GM21515 (cell line): ENCODE measurements at regions not wholly inside any gene's neighbourhood (a gene's known extent, or its start where the extent isn't known, plus 50 kb on each side); places are given as distances from the start of the nearest gene placed in this dataset.
"Not testable (repeated sequence)": the region's sequence is repeated elsewhere in the genome, so short reads cannot be mapped to it uniquely, and the experiment has no call there.

ENCODE experiments used
- ATAC-seq: cut with Tn5 transposase; IDR thresholded peaks from one replicate; pipeline ENCODE4 v1.9.1; 2021; ENCODE audit not compliant: unreplicated experiment

GRCh38 chr2:142758973-142759372 is 118.5 kb upstream of the KYNU start:
- ATAC-seq: no peak

GRCh38 chr2:142757111-142757510 is 120.4 kb upstream of the KYNU start:
- ATAC-seq: no peak

GRCh38 chr2:142756430-142756829 is 121.0 kb upstream of the KYNU start:
- ATAC-seq: no peak

- no peak for ATAC-seq
Measured at GRCh38 chr2:142755191-142755590, 122.3 kb upstream of the KYNU start.

- ATAC-seq: no peak
Measured at GRCh38 chr2:142754182-142754581, 123.3 kb upstream of the KYNU start.

- ATAC-seq: no peak
Measured at GRCh38 chr2:142750858-142751257, 126.6 kb upstream of the KYNU start.

GRCh38 chr2:142748559-142749099 is 128.8 kb upstream of the KYNU start:
- no peak for ATAC-seq

- ATAC-seq: no peak
Measured at GRCh38 chr2:142745691-142746090, 131.8 kb upstream of the KYNU start.

GRCh38 chr2:142742371-142743214 is 134.9 kb upstream of the KYNU start:
- ATAC-seq: peak; percentile 24

- ATAC-seq: peak; percentile 59
Measured at GRCh38 chr2:142741764-142742269, 135.6 kb upstream of the KYNU start.

- ATAC-seq: no peak
Measured at GRCh38 chr2:142734770-142735169, 142.7 kb upstream of the KYNU start.

- no peak for ATAC-seq
Measured at GRCh38 chr2:142734231-142734630, 143.2 kb upstream of the KYNU start.

- not testable (repeated sequence) for ATAC-seq
Measured at GRCh38 chr2:142729814-142730213, 147.7 kb upstream of the KYNU start.

- ATAC-seq: not testable (repeated sequence)
Measured at GRCh38 chr2:142727821-142728478, 149.5 kb upstream of the KYNU start.

GRCh38 chr2:142725386-142725785 is 152.1 kb upstream of the KYNU start:
- no peak for ATAC-seq

- ATAC-seq: peak; percentile 71
Measured at GRCh38 chr2:142724713-142725349, 152.6 kb upstream of the KYNU start.

GRCh38 chr2:142724186-142724585 is 153.3 kb upstream of the KYNU start:
- ATAC-seq: no peak

- no peak for ATAC-seq
Measured at GRCh38 chr2:142723236-142723635, 154.2 kb upstream of the KYNU start.

- no peak for ATAC-seq
Measured at GRCh38 chr2:142722569-142722968, 154.9 kb upstream of the KYNU start.

GRCh38 chr2:142722086-142722485 is 155.4 kb upstream of the KYNU start:
- no peak for ATAC-seq

GRCh38 chr2:142721015-142721414 is 156.4 kb upstream of the KYNU start:
- no peak for ATAC-seq
